Neural progenitor cell (in vitro differentiated cells): ENCODE measurements at regions not wholly inside any gene's neighbourhood (a gene's known extent, or its start where the extent isn't known, plus 50 kb on each side); places are given as distances from the start of the nearest gene placed in this dataset.

Experiments used
- DNase-seq: peaks from one replicate; pipeline ENCODE4 v3.0.0-alpha.2; 2016; ENCODE audit warnings: low spot score
- H2AFZ ChIP-seq: fragments of 200-600 bp; sonication (generic); replicated peaks from 2 replicates; pipeline ENCODE4 v1.6.1; 2016; ENCODE audit warnings: antibody characterized with exemption
- H3F3A ChIP-seq: fragments of 200-600 bp; sonication (generic); 2 replicates; pipeline ENCODE4 v1.6.1; 2016; ENCODE audit warnings: antibody characterized with exemption, low read depth
- H3K27ac ChIP-seq: fragments of 200-600 bp; sonication (generic); 2 replicates; pipeline ENCODE4 v1.5.1; 2016; ENCODE audit warnings: mild to moderate bottlenecking
- H3K27me3 ChIP-seq: fragments of 200-600 bp; sonication (generic); 2 replicates; pipeline ENCODE4 v1.6.1; 2016; ENCODE audit warnings: mild to moderate bottlenecking, moderate library complexity
- H3K36me3 ChIP-seq: fragments of 200-600 bp; sonication (generic); 2 replicates; pipeline ENCODE4 v1.5.1; 2016
- H3K4me1 ChIP-seq: fragments of 200-600 bp; sonication (generic); 2 replicates; pipeline ENCODE4 v1.6.1; 2016; ENCODE audit warnings: mixed run types
- H3K4me2 ChIP-seq: fragments of 200-600 bp; sonication (generic); 2 replicates; pipeline ENCODE4 v1.6.1; 2016
- H3K4me3 ChIP-seq: fragments of 200-600 bp; sonication (generic); 2 replicates; pipeline ENCODE4 v1.5.1; 2016
- H3K79me2 ChIP-seq: fragments of 200-600 bp; sonication (generic); 2 replicates; pipeline ENCODE4 v1.6.1; 2016; ENCODE audit warnings: low read depth
- H3K9ac ChIP-seq: fragments of 200-600 bp; sonication (generic); 2 replicates; pipeline ENCODE4 v1.6.1; 2016
- H3K9me3 ChIP-seq: fragments of 200-600 bp; sonication (generic); 2 replicates; pipeline ENCODE4 v1.5.1; 2016; ENCODE audit warnings: low read depth
- H4K20me1 ChIP-seq: fragments of 200-600 bp; sonication (generic); 2 replicates; pipeline ENCODE4 v1.6.1; 2016; ENCODE audit warnings: low read depth
- H3K27ac Mint-ChIP-seq: 3 replicates; pipeline ENCODE4 v1.8.0; 2021; ENCODE audit warnings: mixed read lengths
- H3K27me3 Mint-ChIP-seq: 2 replicates; pipeline ENCODE4 v1.8.0; 2022; ENCODE audit warnings: low read depth, mild to moderate bottlenecking, inconsistent platforms, moderate library complexity, mixed read lengths; ENCODE audit not compliant: insufficient read depth
- H3K36me3 Mint-ChIP-seq: 3 replicates; pipeline ENCODE4 v1.8.0; 2021; ENCODE audit warnings: mixed read lengths
- H3K4me1 Mint-ChIP-seq: 3 replicates; pipeline ENCODE4 v1.8.0; 2021; ENCODE audit warnings: mixed read lengths
- H3K4me3 Mint-ChIP-seq: 3 replicates; pipeline ENCODE4 v1.8.0; 2021; ENCODE audit warnings: mild to moderate bottlenecking, moderate library complexity, mixed read lengths
- H3K9me3 Mint-ChIP-seq: 3 replicates; pipeline ENCODE4 v1.8.0; 2020; ENCODE audit warnings: mixed read lengths
- EZH2 ChIP-seq: fragments of 200-600 bp; sonication (generic); IDR thresholded peaks from 2 replicates; pipeline ENCODE4 v1.6.1; 2017; ENCODE audit warnings: antibody characterized with exemption, mild to moderate bottlenecking, moderate library complexity
- EZH2phosphoT487 ChIP-seq: fragments of 200-600 bp; sonication (generic); IDR thresholded peaks from 2 replicates; pipeline ENCODE4 v1.6.1; 2017; ENCODE audit warnings: antibody characterized with exemption
- TF ChIP-seq, protein P1 (sequence below): fragments of 200-600 bp; sonication (generic); IDR thresholded peaks from 2 replicates; pipeline ENCODE4 v1.5.1; 2017; ENCODE audit warnings: antibody characterized with exemption, mild to moderate bottlenecking

DNA sequence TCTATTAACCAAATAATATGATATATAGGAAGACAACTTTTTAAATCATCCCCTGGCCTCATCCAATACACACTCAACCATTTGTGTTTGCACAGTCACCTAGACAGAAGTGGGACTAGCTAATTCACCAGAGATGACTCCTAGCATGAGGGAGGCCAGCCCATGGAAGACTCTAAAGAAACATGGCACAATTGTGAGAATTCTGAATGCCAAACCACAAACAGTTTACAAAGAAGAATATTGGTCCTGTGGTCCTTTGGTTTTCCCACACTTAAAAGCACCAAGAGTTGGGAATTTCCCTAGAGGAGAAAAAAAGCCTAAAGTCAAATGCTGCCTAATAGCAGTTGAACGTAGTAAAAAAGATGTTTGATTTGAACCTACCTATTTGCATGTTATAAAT lies 609.9 kb downstream of the ACTL7B start:
- no peak overlapping the region for H3K4me3 ChIP-seq
- TF ChIP-seq EZH2 (no peak), EZH2phosphoT487 (no peak)
- TF ChIP-seq, protein P1, sequence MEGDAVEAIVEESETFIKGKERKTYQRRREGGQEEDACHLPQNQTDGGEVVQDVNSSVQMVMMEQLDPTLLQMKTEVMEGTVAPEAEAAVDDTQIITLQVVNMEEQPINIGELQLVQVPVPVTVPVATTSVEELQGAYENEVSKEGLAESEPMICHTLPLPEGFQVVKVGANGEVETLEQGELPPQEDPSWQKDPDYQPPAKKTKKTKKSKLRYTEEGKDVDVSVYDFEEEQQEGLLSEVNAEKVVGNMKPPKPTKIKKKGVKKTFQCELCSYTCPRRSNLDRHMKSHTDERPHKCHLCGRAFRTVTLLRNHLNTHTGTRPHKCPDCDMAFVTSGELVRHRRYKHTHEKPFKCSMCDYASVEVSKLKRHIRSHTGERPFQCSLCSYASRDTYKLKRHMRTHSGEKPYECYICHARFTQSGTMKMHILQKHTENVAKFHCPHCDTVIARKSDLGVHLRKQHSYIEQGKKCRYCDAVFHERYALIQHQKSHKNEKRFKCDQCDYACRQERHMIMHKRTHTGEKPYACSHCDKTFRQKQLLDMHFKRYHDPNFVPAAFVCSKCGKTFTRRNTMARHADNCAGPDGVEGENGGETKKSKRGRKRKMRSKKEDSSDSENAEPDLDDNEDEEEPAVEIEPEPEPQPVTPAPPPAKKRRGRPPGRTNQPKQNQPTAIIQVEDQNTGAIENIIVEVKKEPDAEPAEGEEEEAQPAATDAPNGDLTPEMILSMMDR: no peak
- no peak overlapping the region for H3K4me2 ChIP-seq
- Mint-ChIP-seq H3K27me3 (no peaks in the 10 kb centered on the region), H3K36me3 (no peaks in the 10 kb centered on the region), H3K4me1 (peaks cover 7% of the 10 kb centered on the region), H3K27ac (no peak overlapping the region), H3K9me3 (no peaks in the 10 kb centered on the region), H3K4me3 (no peak overlapping the region)
- no peaks in the 10 kb centered on the region for H3K27me3 ChIP-seq
- no peak overlapping the region for H3K27ac ChIP-seq
- peaks cover 12% of the 10 kb centered on the region for H3K4me1 ChIP-seq
- no peaks in the 10 kb centered on the region for H3K9me3 ChIP-seq
- no peaks in the 10 kb centered on the region for H3K79me2 ChIP-seq
- H3F3A ChIP-seq: no peaks in the 10 kb centered on the region
- no peaks in the 10 kb centered on the region for H3K36me3 ChIP-seq
- no peak for DNase-seq
- H4K20me1 ChIP-seq: no peaks in the 10 kb centered on the region
- H2AFZ ChIP-seq: no peak overlapping the region
- H3K9ac ChIP-seq: no peak overlapping the region

DNA sequence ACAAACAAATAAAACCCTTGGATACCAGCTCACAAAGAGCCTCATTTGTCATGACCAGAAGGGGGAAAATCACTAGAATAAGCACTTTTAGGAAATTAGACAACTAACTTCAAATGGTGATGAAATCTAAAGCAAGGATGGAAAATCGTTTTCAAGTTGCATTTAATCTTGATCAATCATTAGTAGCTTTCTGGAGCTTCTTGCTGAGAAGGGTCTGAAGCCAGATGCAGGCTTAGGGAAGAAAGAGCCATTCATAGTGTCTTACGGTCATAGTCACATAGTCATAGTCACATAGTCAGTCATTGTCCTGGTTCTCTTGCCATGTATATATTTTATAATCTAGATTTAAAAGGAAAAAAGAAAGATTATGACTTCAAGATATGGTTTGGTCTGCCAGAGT lies 610.5 kb downstream of the ACTL7B start:
- H3K4me1 Mint-ChIP-seq: peaks cover 7% of the 10 kb centered on the region
- no peaks in the 10 kb centered on the region for H3K27me3 ChIP-seq
- H3K27me3 Mint-ChIP-seq: no peaks in the 10 kb centered on the region
- TF ChIP-seq EZH2phosphoT487: no peak
- no peak for TF ChIP-seq EZH2
- TF ChIP-seq, protein P1: no peak
- no peak overlapping the region for H3K4me2 ChIP-seq
- no peak overlapping the region for H3K4me3 ChIP-seq
- H3K9me3 Mint-ChIP-seq: no peaks in the 10 kb centered on the region
- no peaks in the 10 kb centered on the region for H3F3A ChIP-seq
- H3K4me1 ChIP-seq: peaks cover 12% of the 10 kb centered on the region
- DNase-seq: no peak
- no peaks in the 10 kb centered on the region for H4K20me1 ChIP-seq
- no peak overlapping the region for H3K27ac ChIP-seq
- H3K27ac Mint-ChIP-seq: no peak overlapping the region
- no peak overlapping the region for H3K9ac ChIP-seq
- H3K36me3 ChIP-seq: no peaks in the 10 kb centered on the region
- no peaks in the 10 kb centered on the region for H3K9me3 ChIP-seq
- no peaks in the 10 kb centered on the region for H3K79me2 ChIP-seq
- peak overlapping the region; percentile 59 for H2AFZ ChIP-seq
- H3K36me3 Mint-ChIP-seq: no peaks in the 10 kb centered on the region
- no peak overlapping the region for H3K4me3 Mint-ChIP-seq

GRCh38 chr9:108244686-108245085 lies 611.1 kb downstream of the ACTL7B start:
- no peak overlapping the region for H3K9ac ChIP-seq
- H3K27me3 ChIP-seq: no peaks in the 10 kb centered on the region
- Mint-ChIP-seq H3K4me1 (peaks cover 7% of the 10 kb centered on the region), H3K36me3 (no peaks in the 10 kb centered on the region), H3K27me3 (no peaks in the 10 kb centered on the region), H3K27ac (no peak overlapping the region), H3K4me3 (no peak overlapping the region), H3K9me3 (no peaks in the 10 kb centered on the region)
- TF ChIP-seq, protein P1: no peak
- TF ChIP-seq EZH2 (no peak), EZH2phosphoT487 (no peak)
- no peak overlapping the region for H2AFZ ChIP-seq
- H3K9me3 ChIP-seq: no peaks in the 10 kb centered on the region
- H3F3A ChIP-seq: no peaks in the 10 kb centered on the region
- no peaks in the 10 kb centered on the region for H3K36me3 ChIP-seq
- H3K4me3 ChIP-seq: no peak overlapping the region
- no peaks in the 10 kb centered on the region for H3K79me2 ChIP-seq
- no peak overlapping the region for H3K4me2 ChIP-seq
- no peaks in the 10 kb centered on the region for H4K20me1 ChIP-seq
- no peak for DNase-seq
- H3K4me1 ChIP-seq: peaks cover 12% of the 10 kb centered on the region
- no peak overlapping the region for H3K27ac ChIP-seq
